ENCODE measurements at regions not wholly inside any gene's neighbourhood (a gene's known extent, or its start where the extent isn't known, plus 50 kb on each side); places are given as distances from the start of the nearest gene placed in this dataset.
"Not testable (repeated sequence)": the region's sequence is repeated elsewhere in the genome, so short reads cannot be mapped to it uniquely, and the experiment has no call there.

- no peaks in the 10 kb centered on the region for H3K9me3 ChIP-seq (ENCODE audit: low read depth)
- WGBS (ENCODE audit: low lambda C conversion rate, missing lambda C conversion rate), result 74% methylated on average over 3 of the region's 3 CpGs
These were observed 370.6 kb upstream of the SPAG17 start for GRCh38 chr1:118555638-118556037.

DNA sequence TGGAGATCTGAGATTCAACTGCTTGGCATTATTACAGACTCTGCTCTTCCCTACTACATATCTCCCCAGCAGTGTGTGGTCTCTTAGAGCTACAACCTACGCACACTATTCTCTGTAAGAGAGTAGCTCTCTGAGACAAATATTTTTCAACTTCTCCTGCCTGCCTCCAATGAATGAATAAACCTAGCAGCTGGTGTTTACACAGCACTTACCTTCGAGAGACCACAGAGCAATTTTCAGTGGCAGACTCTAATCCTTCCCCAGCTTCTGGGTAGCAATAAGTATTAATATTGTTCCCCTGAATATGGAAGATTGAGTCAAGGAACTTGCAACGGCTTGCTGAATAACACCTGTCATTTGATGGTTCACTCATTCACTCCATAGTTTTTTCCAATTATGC lies 350.9 kb upstream of the SPAG17 start:
- H2AFZ ChIP-seq, result no peak overlapping the region

More at GRCh38 chr1:118555638-118556037, 370.6 kb upstream of the SPAG17 start:
- Histone ChIP-seq H3K4me2 (no peak overlapping the region), H2AFZ (no peak overlapping the region), H3K9me2 (replicated peaks; ENCODE audit: insufficient read depth) (no peaks in the 10 kb centered on the region), H3K27ac (no peak overlapping the region), H3K27me3 (no peaks in the 10 kb centered on the region), H4K20me1 (ENCODE audit: insufficient read depth, poor library complexity, severe bottlenecking) (no peaks in the 10 kb centered on the region), H3K4me3 (no peak overlapping the region), H3K4me1 (ENCODE audit: insufficient read depth) (no peaks in the 10 kb centered on the region), H3K79me2 (no peaks in the 10 kb centered on the region), H3K36me3 (replicated peaks; ENCODE audit: insufficient read depth, low read depth) (no peaks in the 10 kb centered on the region)
- TF ChIP-seq, protein P1, sequence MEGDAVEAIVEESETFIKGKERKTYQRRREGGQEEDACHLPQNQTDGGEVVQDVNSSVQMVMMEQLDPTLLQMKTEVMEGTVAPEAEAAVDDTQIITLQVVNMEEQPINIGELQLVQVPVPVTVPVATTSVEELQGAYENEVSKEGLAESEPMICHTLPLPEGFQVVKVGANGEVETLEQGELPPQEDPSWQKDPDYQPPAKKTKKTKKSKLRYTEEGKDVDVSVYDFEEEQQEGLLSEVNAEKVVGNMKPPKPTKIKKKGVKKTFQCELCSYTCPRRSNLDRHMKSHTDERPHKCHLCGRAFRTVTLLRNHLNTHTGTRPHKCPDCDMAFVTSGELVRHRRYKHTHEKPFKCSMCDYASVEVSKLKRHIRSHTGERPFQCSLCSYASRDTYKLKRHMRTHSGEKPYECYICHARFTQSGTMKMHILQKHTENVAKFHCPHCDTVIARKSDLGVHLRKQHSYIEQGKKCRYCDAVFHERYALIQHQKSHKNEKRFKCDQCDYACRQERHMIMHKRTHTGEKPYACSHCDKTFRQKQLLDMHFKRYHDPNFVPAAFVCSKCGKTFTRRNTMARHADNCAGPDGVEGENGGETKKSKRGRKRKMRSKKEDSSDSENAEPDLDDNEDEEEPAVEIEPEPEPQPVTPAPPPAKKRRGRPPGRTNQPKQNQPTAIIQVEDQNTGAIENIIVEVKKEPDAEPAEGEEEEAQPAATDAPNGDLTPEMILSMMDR (IDR thresholded peaks at IDR 0.05; ENCODE audit: poor library complexity), result no peak
- TF ChIP-seq EZH2 (IDR thresholded peaks at IDR 0.05; ENCODE audit: borderline replicate concordance) (no peak), EZH2phosphoT487 (IDR thresholded peaks at IDR 0.05; ENCODE audit: low read depth, severe bottlenecking, unreplicated experiment) (no peak)
- DNase-seq (ENCODE audit: low spot score), result no peak

GRCh38 chr1:118511922-118512321 lies 326.9 kb upstream of the SPAG17 start:
- not testable (repeated sequence) for H3K4me1 ChIP-seq (ENCODE audit: insufficient read depth); H3K4me3 ChIP-seq; H3K36me3 ChIP-seq (replicated peaks; ENCODE audit: insufficient read depth, low read depth); H3K4me2 ChIP-seq; H4K20me1 ChIP-seq (ENCODE audit: insufficient read depth, poor library complexity, severe bottlenecking); H3K79me2 ChIP-seq; H3K27ac ChIP-seq; H3K9me2 ChIP-seq (replicated peaks; ENCODE audit: insufficient read depth); DNase-seq (ENCODE audit: low spot score); H2AFZ ChIP-seq; H3K9me3 ChIP-seq (ENCODE audit: low read depth); H3K27me3 ChIP-seq
- WGBS (ENCODE audit: low lambda C conversion rate, missing lambda C conversion rate), result 94% methylated on average over 1 of the region's 1 CpG

More for the DNA sequence above, 350.9 kb upstream of the SPAG17 start:
- no peak overlapping the region for H3K4me3 ChIP-seq
- no peaks in the 10 kb centered on the region for H4K20me1 ChIP-seq (ENCODE audit: insufficient read depth, poor library complexity, severe bottlenecking)
- no peaks in the 10 kb centered on the region for H3K79me2 ChIP-seq
- TF ChIP-seq, protein P1 (IDR thresholded peaks at IDR 0.05; ENCODE audit: poor library complexity), result no peak
- TF ChIP-seq EZH2 (IDR thresholded peaks at IDR 0.05; ENCODE audit: borderline replicate concordance) (no peak), EZH2phosphoT487 (IDR thresholded peaks at IDR 0.05; ENCODE audit: low read depth, severe bottlenecking, unreplicated experiment) (no peak)
- no peaks in the 10 kb centered on the region for H3K9me2 ChIP-seq (replicated peaks; ENCODE audit: insufficient read depth)
- H3K4me2 ChIP-seq, result no peak overlapping the region
- no peaks in the 10 kb centered on the region for H3K36me3 ChIP-seq (replicated peaks; ENCODE audit: insufficient read depth, low read depth)
- no peak for DNase-seq (ENCODE audit: low spot score)
- no peaks in the 10 kb centered on the region for H3K4me1 ChIP-seq (ENCODE audit: insufficient read depth)
- no peaks in the 10 kb centered on the region for H3K9me3 ChIP-seq (ENCODE audit: low read depth)
- WGBS (ENCODE audit: low lambda C conversion rate, missing lambda C conversion rate), result 58% methylated on average over 3 of the region's 3 CpGs
- H3K27me3 ChIP-seq, result no peaks in the 10 kb centered on the region
- H3K27ac ChIP-seq, result no peak overlapping the region

GRCh38 chr1:118504867-118505266 lies 319.8 kb upstream of the SPAG17 start:
- Histone ChIP-seq H3K9me2 (replicated peaks; ENCODE audit: insufficient read depth) (no peaks in the 10 kb centered on the region), H4K20me1 (ENCODE audit: insufficient read depth, poor library complexity, severe bottlenecking) (no peaks in the 10 kb centered on the region), H3K4me2 (no peak overlapping the region), H3K4me3 (no peak overlapping the region), H3K27ac (no peak overlapping the region), H3K36me3 (replicated peaks; ENCODE audit: insufficient read depth, low read depth) (no peaks in the 10 kb centered on the region), H2AFZ (no peak overlapping the region), H3K4me1 (ENCODE audit: insufficient read depth) (no peaks in the 10 kb centered on the region), H3K79me2 (no peaks in the 10 kb centered on the region), H3K27me3 (no peaks in the 10 kb centered on the region), H3K9me3 (ENCODE audit: low read depth) (no peaks in the 10 kb centered on the region)
- 68% methylated on average over 4 of the region's 4 CpGs for WGBS (ENCODE audit: low lambda C conversion rate, missing lambda C conversion rate)
- DNase-seq (ENCODE audit: low spot score), result no peak
- TF ChIP-seq EZH2 (IDR thresholded peaks at IDR 0.05; ENCODE audit: borderline replicate concordance), result no peak
- TF ChIP-seq, protein P1 (IDR thresholded peaks at IDR 0.05; ENCODE audit: poor library complexity), result no peak
- TF ChIP-seq EZH2phosphoT487 (IDR thresholded peaks at IDR 0.05; ENCODE audit: low read depth, severe bottlenecking, unreplicated experiment), result no peak

Data from hepatocyte (in vitro differentiated cells).